ENCODE measurements at regions not wholly inside any gene's neighbourhood (a gene's known extent, or its start where the extent isn't known, plus 50 kb on each side); places are given as distances from the start of the nearest gene placed in this dataset.

DNA sequence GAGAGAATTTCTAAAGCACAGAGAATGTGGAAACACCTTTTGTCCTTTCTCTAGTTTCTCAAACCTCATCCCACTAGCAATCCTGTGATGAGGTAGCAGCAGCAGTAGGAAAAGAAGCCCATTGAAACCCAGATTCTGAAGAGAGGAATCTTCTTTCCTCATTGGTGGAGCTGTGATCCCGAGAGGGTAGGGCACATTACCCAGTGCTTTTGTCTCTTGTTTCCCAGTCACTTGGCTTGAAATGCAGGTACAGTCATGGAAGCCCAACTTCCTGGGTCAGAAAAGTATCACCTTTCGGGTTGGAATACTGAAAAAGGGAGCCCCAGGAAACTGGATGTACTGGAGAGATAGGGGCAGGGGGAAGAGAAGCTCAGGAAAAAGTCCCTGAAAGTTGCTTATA lies 417.4 kb downstream of the TBC1D32 start:
- Histone ChIP-seq H3K4me3 (ENCODE audit: low read depth, low read length) (no peak overlapping the region), H3K36me3 (ENCODE audit: control insufficient read depth, insufficient read depth, low read length) (no peaks in the 10 kb centered on the region), H3K27me3 (ENCODE audit: control insufficient read depth, insufficient read depth, low read length) (no peaks in the 10 kb centered on the region)
- FAIRE-seq (no peak), DNase-seq (ENCODE audit: low read depth) (no peak)
- TF ChIP-seq, protein P1, sequence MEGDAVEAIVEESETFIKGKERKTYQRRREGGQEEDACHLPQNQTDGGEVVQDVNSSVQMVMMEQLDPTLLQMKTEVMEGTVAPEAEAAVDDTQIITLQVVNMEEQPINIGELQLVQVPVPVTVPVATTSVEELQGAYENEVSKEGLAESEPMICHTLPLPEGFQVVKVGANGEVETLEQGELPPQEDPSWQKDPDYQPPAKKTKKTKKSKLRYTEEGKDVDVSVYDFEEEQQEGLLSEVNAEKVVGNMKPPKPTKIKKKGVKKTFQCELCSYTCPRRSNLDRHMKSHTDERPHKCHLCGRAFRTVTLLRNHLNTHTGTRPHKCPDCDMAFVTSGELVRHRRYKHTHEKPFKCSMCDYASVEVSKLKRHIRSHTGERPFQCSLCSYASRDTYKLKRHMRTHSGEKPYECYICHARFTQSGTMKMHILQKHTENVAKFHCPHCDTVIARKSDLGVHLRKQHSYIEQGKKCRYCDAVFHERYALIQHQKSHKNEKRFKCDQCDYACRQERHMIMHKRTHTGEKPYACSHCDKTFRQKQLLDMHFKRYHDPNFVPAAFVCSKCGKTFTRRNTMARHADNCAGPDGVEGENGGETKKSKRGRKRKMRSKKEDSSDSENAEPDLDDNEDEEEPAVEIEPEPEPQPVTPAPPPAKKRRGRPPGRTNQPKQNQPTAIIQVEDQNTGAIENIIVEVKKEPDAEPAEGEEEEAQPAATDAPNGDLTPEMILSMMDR (IDR thresholded peaks at IDR 0.05; ENCODE audit: insufficient read depth, low read length, severe bottlenecking): no peak

DNA sequence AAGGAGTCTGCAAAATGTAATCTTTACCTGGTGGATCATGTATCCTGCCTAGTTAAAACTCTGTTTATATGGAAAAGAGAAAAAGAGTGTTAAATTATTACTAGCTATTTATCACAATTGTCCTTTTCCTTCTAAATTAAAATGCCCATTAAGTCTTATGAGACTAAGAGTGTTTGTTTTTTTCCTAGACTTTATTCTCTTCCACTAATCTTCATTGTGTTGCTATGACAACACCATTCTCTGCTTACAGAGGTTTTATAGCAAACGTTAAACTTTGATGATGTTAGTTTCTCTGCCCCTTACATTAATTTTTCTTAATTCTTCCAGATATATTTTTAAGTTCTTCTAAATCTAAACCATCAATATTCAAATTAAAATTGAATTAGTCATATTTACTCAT lies 420.8 kb downstream of the TBC1D32 start:
- TF ChIP-seq, protein P1 (IDR thresholded peaks at IDR 0.05; ENCODE audit: insufficient read depth, low read length, severe bottlenecking): no peak
- DNase-seq (ENCODE audit: low read depth) (no peak), FAIRE-seq (no peak)
- Histone ChIP-seq H3K4me3 (ENCODE audit: low read depth, low read length) (no peak overlapping the region), H3K27me3 (ENCODE audit: control insufficient read depth, insufficient read depth, low read length) (no peaks in the 10 kb centered on the region), H3K36me3 (ENCODE audit: control insufficient read depth, insufficient read depth, low read length) (no peaks in the 10 kb centered on the region)

DNA sequence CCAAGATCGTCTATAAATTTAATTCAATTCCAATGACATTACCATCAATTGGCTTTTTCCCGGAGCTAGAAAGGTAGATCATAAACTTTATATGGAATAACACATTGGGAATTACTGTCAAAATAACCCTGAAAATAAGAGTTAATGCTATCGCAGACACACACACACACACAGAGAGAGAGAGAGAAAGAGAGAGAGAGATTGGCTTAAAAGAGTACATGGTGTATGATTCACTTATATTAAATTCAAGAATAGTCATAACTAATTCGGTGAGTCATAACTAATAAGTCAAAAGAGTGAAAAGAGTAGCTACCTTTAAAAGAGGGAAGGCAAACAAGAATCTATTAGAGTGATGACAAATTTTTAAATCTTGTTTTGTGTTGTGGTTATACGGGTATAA lies 425.5 kb downstream of the TBC1D32 start:
- Histone ChIP-seq H3K4me3 (ENCODE audit: low read depth, low read length) (no peak overlapping the region), H3K27me3 (ENCODE audit: control insufficient read depth, insufficient read depth, low read length) (no peaks in the 10 kb centered on the region), H3K36me3 (ENCODE audit: control insufficient read depth, insufficient read depth, low read length) (no peaks in the 10 kb centered on the region)
- FAIRE-seq (no peak), DNase-seq (ENCODE audit: low read depth) (peak; percentile 45)
- TF ChIP-seq, protein P1 (IDR thresholded peaks at IDR 0.05; ENCODE audit: insufficient read depth, low read length, severe bottlenecking): no peak

DNA sequence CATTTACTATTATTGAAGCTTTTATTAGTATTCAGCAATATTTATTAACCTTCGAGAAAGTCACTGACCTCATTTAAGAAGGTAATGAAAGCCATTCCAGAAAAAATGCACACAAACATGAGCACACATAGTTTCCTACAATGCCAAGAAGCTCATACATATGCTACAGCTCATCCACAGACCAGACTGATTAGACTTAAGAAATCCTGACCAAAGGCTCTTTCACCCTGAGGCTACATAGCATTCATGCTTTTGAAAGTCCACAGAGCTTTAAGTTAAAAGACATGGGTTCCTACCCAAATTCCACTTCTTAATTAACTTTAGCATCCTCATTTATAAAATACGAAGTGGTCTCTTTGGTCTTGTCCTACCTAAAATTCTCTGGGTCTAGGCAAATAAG lies 430.4 kb downstream of the TBC1D32 start:
- TF ChIP-seq, protein P1 (IDR thresholded peaks at IDR 0.05; ENCODE audit: insufficient read depth, low read length, severe bottlenecking): no peak
- FAIRE-seq: no peak

DNA sequence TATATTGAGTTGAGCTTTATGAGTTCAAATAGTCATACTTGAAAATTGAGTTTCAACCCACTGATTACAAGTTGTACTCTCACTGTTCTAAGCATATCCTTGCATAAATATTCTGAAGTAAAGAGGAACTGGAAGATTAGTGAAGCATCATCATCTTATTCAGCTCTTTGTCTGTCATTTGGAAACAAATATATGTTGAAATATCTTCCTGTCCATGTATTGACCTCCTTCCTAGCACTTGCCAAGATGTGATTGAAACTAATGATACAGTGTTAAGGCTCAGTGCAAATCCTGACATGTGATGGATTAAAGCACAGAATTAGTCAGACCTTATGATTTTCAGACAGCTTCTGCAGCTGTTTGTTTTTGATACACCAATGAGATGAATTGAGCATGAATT lies 434.3 kb downstream of the TBC1D32 start:
- DNase-seq (ENCODE audit: low read depth) (peak; percentile 10), FAIRE-seq (no peak)
- no peaks in the 10 kb centered on the region for H3K36me3 ChIP-seq (ENCODE audit: control insufficient read depth, insufficient read depth, low read length)
- TF ChIP-seq, protein P1 (IDR thresholded peaks at IDR 0.05; ENCODE audit: insufficient read depth, low read length, severe bottlenecking): no peak
- H3K27me3 ChIP-seq (ENCODE audit: control insufficient read depth, insufficient read depth, low read length): no peaks in the 10 kb centered on the region
- no peak overlapping the region for H3K4me3 ChIP-seq (ENCODE audit: low read depth, low read length)

More for the DNA sequence above, 430.4 kb downstream of the TBC1D32 start:
- H3K27me3 ChIP-seq (ENCODE audit: control insufficient read depth, insufficient read depth, low read length): no peaks in the 10 kb centered on the region
- DNase-seq (ENCODE audit: low read depth): peak; percentile 30
- no peaks in the 10 kb centered on the region for H3K36me3 ChIP-seq (ENCODE audit: control insufficient read depth, insufficient read depth, low read length)
- no peak overlapping the region for H3K4me3 ChIP-seq (ENCODE audit: low read depth, low read length)

DNA sequence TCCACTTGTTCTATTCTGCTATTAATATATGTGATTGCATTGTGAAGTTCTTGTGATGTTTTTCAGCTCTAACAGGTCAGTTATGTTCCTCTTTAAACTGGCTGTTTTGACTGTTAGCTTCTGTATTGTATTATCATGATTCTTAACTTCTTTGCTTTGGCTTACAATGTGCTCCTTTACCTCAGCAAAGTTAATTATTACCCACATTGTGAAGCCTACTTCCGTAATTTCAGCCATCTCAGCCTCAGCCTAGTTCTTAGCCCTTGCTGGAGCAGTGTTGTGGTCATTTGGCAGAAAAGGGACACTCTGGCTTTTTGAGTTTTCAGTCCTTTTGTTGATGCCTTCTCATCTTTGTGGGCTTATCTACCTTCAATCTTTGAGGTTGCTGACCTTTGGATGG lies 440.2 kb downstream of the TBC1D32 start:
- no peak for FAIRE-seq

More for the DNA sequence above, 440.2 kb downstream of the TBC1D32 start:
- no peaks in the 10 kb centered on the region for H3K27me3 ChIP-seq (ENCODE audit: control insufficient read depth, insufficient read depth, low read length)
- H3K4me3 ChIP-seq (ENCODE audit: low read depth, low read length): no peak overlapping the region
- TF ChIP-seq, protein P1 (IDR thresholded peaks at IDR 0.05; ENCODE audit: insufficient read depth, low read length, severe bottlenecking): no peak
- DNase-seq (ENCODE audit: low read depth): no peak
- H3K36me3 ChIP-seq (ENCODE audit: control insufficient read depth, insufficient read depth, low read length): no peaks in the 10 kb centered on the region

All from bronchial epithelial cell (primary cell).